ENCODE measurements at regions not wholly inside any gene's neighbourhood (a gene's known extent, or its start where the extent isn't known, plus 50 kb on each side); places are given as distances from the start of the nearest gene placed in this dataset.
A peak's percentile ranks its signal among the peaks of the same experiment; 100 is the strongest.

DNA sequence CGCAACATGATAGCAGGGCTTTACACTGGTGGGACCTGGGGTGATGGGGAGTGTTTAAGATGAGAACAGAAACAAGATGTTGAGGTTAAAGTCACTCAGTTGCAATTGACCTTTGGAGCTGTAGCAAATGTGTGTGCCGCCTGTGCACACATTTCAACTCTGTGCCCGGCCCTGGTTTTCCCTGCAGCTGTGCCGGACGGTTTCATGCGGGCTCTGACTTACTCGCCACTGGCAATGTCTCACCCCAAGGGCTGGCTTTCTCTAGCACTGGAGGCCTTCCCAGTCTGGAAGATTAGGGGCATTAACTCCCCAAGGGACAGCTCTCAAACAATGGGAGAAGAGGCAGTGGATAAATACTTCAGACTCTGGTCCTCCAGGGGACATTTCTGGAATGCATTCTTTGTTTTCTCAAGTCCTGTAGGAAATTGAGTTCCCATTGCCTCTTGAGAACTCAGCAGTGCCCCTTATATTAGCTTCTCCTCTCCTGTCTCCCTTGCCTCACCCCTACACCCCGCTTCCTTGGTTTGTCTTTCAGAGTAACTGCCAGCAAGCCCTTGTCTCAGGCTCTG lies 152.5 kb downstream of the EDEM1 start:
- TF ChIP-seq HDAC2 (IDR thresholded peaks at IDR 0.05) (no peak), RARB (CRISPR knock-in tag; IDR thresholded peaks at IDR 0.05) (no peak)
- FAIRE-seq (no peak), ATAC-seq (no peak), DNase-seq (ENCODE audit: low read depth in 1 of 2, low spot score in 1 of 2) (no peak)
- Histone ChIP-seq H3K4me1 (peaks cover 10% of the 10 kb centered on the region; the same call in 1 of the 3 replicates), H3K9me3 (no peaks in the 10 kb centered on the region), H3K4me2 (no peak overlapping the region), H3K27ac (0 out of 6 replicates have a peak overlapping the region, but pooled peaks of 1 of the 2 experiments have one; percentile 9), H3K4me3 (no peak overlapping the region)
- ChIA-PET CTCF (no interaction called here), POLR2A (no interaction called here)
- 67% methylated on average over 8 of the region's 8 CpGs for WGBS (ENCODE audit: missing lambda C conversion rate)

DNA sequence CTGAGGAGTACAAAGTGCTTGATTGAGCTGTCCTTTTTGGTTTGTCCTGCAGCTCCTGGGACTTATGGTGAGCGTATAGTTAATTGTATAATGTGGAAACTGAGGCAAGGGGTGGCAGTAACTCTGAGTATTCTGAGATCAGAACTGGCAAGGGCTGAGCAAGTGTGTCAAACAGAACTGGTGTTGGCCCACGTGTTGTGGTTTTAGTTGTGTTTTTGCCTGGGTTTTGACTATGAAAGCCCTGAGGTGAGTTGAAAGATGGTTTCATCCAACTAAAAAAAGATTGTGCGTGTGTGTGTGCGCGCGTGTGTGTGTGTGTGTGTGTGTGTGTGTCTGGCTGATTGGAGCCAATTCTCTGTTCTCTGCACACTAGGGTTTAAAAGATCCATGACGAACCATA lies 154.1 kb downstream of the EDEM1 start:
- H3K27ac ChIP-seq = no peak overlapping the region
- no peaks in the 10 kb centered on the region for H3K9me3 ChIP-seq
- WGBS (ENCODE audit: missing lambda C conversion rate) = 44% methylated on average over 7 of the region's 7 CpGs
- peaks cover 10% of the 10 kb centered on the region; the same call in 1 of the 3 replicates for H3K4me1 ChIP-seq
- ATAC-seq = no peak
- FAIRE-seq = no peak
- H3K4me2 ChIP-seq = no peak overlapping the region
- CTCF ChIA-PET = no interaction called here
- TF ChIP-seq EHMT2 (IDR thresholded peaks at IDR 0.05; ENCODE audit: low read depth) (no peak), CBX2 (IDR thresholded peaks at IDR 0.05; ENCODE audit: borderline replicate concordance, low read depth) (no peak), EHF (CRISPR knock-in tag; IDR thresholded peaks at IDR 0.05) (no peak), TP53 (CRISPR knock-in tag; IDR thresholded peaks at IDR 0.05) (no peak), KDM5A (IDR thresholded peaks at IDR 0.05) (no peak)
- TF ChIP-seq, protein P1, sequence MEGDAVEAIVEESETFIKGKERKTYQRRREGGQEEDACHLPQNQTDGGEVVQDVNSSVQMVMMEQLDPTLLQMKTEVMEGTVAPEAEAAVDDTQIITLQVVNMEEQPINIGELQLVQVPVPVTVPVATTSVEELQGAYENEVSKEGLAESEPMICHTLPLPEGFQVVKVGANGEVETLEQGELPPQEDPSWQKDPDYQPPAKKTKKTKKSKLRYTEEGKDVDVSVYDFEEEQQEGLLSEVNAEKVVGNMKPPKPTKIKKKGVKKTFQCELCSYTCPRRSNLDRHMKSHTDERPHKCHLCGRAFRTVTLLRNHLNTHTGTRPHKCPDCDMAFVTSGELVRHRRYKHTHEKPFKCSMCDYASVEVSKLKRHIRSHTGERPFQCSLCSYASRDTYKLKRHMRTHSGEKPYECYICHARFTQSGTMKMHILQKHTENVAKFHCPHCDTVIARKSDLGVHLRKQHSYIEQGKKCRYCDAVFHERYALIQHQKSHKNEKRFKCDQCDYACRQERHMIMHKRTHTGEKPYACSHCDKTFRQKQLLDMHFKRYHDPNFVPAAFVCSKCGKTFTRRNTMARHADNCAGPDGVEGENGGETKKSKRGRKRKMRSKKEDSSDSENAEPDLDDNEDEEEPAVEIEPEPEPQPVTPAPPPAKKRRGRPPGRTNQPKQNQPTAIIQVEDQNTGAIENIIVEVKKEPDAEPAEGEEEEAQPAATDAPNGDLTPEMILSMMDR (IDR thresholded peaks at IDR 0.05) = no peak
- H3K4me3 ChIP-seq = no peak overlapping the region
- no peak for DNase-seq (ENCODE audit: low read depth in 1 of 2, low spot score in 1 of 2)
- POLR2A ChIA-PET = no interaction called here

DNA sequence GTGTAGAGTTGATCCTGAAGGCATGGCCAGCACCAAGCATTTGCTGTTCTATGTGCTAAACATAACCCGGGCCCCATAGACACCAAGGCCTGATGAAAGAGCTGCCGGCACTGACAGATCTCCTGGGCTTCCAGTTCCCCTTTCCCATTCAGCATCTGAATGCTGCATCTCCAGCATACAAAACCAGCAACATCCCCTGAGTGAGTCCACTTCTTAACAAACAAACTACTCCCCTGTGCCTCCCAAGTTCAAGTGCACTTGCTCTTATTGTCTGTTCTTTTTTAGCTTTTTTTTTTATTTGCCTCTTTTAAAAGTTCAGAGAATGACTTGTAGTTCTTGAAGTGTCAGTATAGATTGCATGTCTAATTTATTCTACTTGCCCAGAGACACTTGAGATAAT lies 156.0 kb downstream of the EDEM1 start:
- TF ChIP-seq HDAC2 (IDR thresholded peaks at IDR 0.05) (no peak), CHD4 (IDR thresholded peaks at IDR 0.05; ENCODE audit: borderline replicate concordance) (no peak), POLR2AphosphoS2 (conservative IDR thresholded peaks at IDR 0.05; ENCODE audit: low read length) (no peak), SREBF2 (IDR thresholded peaks at IDR 0.05) (no peak), MAZ (IDR thresholded peaks at IDR 0.05; ENCODE audit: borderline replicate concordance, low read depth, low read length) (no peak), PHF8 (IDR thresholded peaks at IDR 0.05; ENCODE audit: borderline replicate concordance, low read depth) (no peak), HOXB13 (CRISPR knock-in tag; IDR thresholded peaks at IDR 0.05; ENCODE audit: low read depth) (no peak), ZC3H11A (IDR thresholded peaks at IDR 0.05) (no peak), EHF (CRISPR knock-in tag; IDR thresholded peaks at IDR 0.05) (no peak), ZSCAN20 (CRISPR knock-in tag; IDR thresholded peaks at IDR 0.05) (no peak)
- TF ChIP-seq, protein P2, sequence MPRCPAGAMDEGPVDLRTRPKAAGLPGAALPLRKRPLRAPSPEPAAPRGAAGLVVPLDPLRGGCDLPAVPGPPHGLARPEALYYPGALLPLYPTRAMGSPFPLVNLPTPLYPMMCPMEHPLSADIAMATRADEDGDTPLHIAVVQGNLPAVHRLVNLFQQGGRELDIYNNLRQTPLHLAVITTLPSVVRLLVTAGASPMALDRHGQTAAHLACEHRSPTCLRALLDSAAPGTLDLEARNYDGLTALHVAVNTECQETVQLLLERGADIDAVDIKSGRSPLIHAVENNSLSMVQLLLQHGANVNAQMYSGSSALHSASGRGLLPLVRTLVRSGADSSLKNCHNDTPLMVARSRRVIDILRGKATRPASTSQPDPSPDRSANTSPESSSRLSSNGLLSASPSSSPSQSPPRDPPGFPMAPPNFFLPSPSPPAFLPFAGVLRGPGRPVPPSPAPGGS (IDR thresholded peaks at IDR 0.05) = no peak
- TF ChIP-seq, protein P3, sequence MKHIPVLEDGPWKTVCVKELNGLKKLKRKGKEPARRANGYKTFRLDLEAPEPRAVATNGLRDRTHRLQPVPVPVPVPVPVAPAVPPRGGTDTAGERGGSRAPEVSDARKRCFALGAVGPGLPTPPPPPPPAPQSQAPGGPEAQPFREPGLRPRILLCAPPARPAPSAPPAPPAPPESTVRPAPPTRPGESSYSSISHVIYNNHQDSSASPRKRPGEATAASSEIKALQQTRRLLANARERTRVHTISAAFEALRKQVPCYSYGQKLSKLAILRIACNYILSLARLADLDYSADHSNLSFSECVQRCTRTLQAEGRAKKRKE (CRISPR knock-in tag; IDR thresholded peaks at IDR 0.05; ENCODE audit: low read depth) = no peak

More for the DNA sequence above, 156.0 kb downstream of the EDEM1 start:
- no peak for ATAC-seq
- Histone ChIP-seq H3K9me3 (no peaks in the 10 kb centered on the region), H3K4me2 (no peak overlapping the region), H3K27ac (no peak overlapping the region), H3K4me3 (no peak overlapping the region), H3K4me1 (peaks cover 10% of the 10 kb centered on the region; the same call in 1 of the 3 replicates)
- 82% methylated on average over 2 of the region's 2 CpGs for WGBS (ENCODE audit: missing lambda C conversion rate)
- ChIA-PET CTCF (no interaction called here), POLR2A (no interaction called here)
- DNase-seq (ENCODE audit: low read depth in 1 of 2, low spot score in 1 of 2) = no peak
- FAIRE-seq = no peak

Measured in A549 (cell line).